Natural killer cell treated with Interleukin-12 subunit alpha and Interleukin-12 subunit beta and Interleukin-15 and Interleukin-18, amount 100 ng/mL, for 72 hours (primary cell): ENCODE measurements at regions not wholly inside any gene's neighbourhood (a gene's known extent, or its start where the extent isn't known, plus 50 kb on each side); places are given as distances from the start of the nearest gene placed in this dataset.

Source experiments
- ATAC-seq, 2 donors: fragments of 150-1000 bp; cut with Tn5 transposase in 1 of 2; sonication (Bioruptor Pico), chemical (Tn5 transposase) in 1 of 2; 2 replicates each; pipeline ENCODE4 v1.10.0; 2021
- DNase-seq: peaks from one replicate; pipeline ENCODE4 v3.0.0; 2022; ENCODE audit warnings: low spot score
- H3K27ac Mint-ChIP-seq, 2 donors: 1 replicate in 1 of 2; 2 replicates in 1 of 2; pipeline ENCODE4 v1.8.0; 2022; ENCODE audit warnings: mixed read lengths in 2 of 2, mild to moderate bottlenecking in 1 of 2, moderate library complexity in 1 of 2
- H3K27me3 Mint-ChIP-seq, 2 donors: 1 replicate in 1 of 2; 2 replicates in 1 of 2; pipeline ENCODE4 v1.8.0; 2022; ENCODE audit warnings: mixed read lengths in 2 of 2
- H3K36me3 Mint-ChIP-seq: one replicate; pipeline ENCODE4 v1.8.0; 2022; ENCODE audit warnings: mixed read lengths
- H3K4me1 Mint-ChIP-seq, 2 donors: 1 replicate in 1 of 2; 2 replicates in 1 of 2; pipeline ENCODE4 v1.8.0; 2022; ENCODE audit warnings: low read depth in 2 of 2, mixed read lengths in 2 of 2, mild to moderate bottlenecking in 1 of 2
- H3K4me3 Mint-ChIP-seq: one replicate; pipeline ENCODE4 v1.8.0; 2022; ENCODE audit warnings: mixed read lengths
- H3K9me3 Mint-ChIP-seq: 2 replicates; pipeline ENCODE4 v1.8.0; 2022; ENCODE audit warnings: mixed read lengths

GRCh38 chr1:106194206-106194605 is 862.3 kb upstream of the PRMT6 start:
- ATAC-seq = no peak
- no peak for DNase-seq
- Mint-ChIP-seq H3K27ac (no peak overlapping the region), H3K27me3 (no peaks in the 10 kb centered on the region), H3K9me3 (peaks cover 21% of the 10 kb centered on the region), H3K4me1 (no peaks in the 10 kb centered on the region), H3K4me3 (no peak overlapping the region), H3K36me3 (peaks cover 15% of the 10 kb centered on the region)

GRCh38 chr1:106200711-106201110 is 855.8 kb upstream of the PRMT6 start:
- ATAC-seq = no peak

GRCh38 chr1:106207185-106207584 is 849.3 kb upstream of the PRMT6 start:
- no peaks in the 10 kb centered on the region for H3K27me3 Mint-ChIP-seq
- no peak overlapping the region for H3K4me3 Mint-ChIP-seq
- H3K9me3 Mint-ChIP-seq = peaks cover 17% of the 10 kb centered on the region
- ATAC-seq (no peak), DNase-seq (no peak)
- no peaks in the 10 kb centered on the region for H3K4me1 Mint-ChIP-seq
- H3K36me3 Mint-ChIP-seq = no peaks in the 10 kb centered on the region
- no peak overlapping the region for H3K27ac Mint-ChIP-seq

More at GRCh38 chr1:106200711-106201110, 855.8 kb upstream of the PRMT6 start:
- Mint-ChIP-seq H3K36me3 (peaks cover 7% of the 10 kb centered on the region), H3K27ac (no peak overlapping the region), H3K9me3 (peaks cover 19% of the 10 kb centered on the region), H3K4me3 (no peak overlapping the region), H3K4me1 (no peaks in the 10 kb centered on the region), H3K27me3 (no peaks in the 10 kb centered on the region)
- no peak for DNase-seq

- no peak overlapping the region for H3K4me3 Mint-ChIP-seq
These were observed 838.7 kb upstream of the PRMT6 start for GRCh38 chr1:106217765-106218164.

GRCh38 chr1:106222403-106222802 is 834.1 kb upstream of the PRMT6 start:
- H3K36me3 Mint-ChIP-seq = no peaks in the 10 kb centered on the region
- DNase-seq = no peak
- H3K4me3 Mint-ChIP-seq = no peak overlapping the region
- H3K9me3 Mint-ChIP-seq = peaks cover 10% of the 10 kb centered on the region
- ATAC-seq = no peak
- H3K27ac Mint-ChIP-seq = no peak overlapping the region
- H3K4me1 Mint-ChIP-seq = no peaks in the 10 kb centered on the region
- no peaks in the 10 kb centered on the region for H3K27me3 Mint-ChIP-seq

More at GRCh38 chr1:106217765-106218164, 838.7 kb upstream of the PRMT6 start:
- Mint-ChIP-seq H3K36me3 (no peaks in the 10 kb centered on the region), H3K4me1 (no peaks in the 10 kb centered on the region), H3K9me3 (peaks cover 7% of the 10 kb centered on the region), H3K27me3 (no peaks in the 10 kb centered on the region), H3K27ac (no peak overlapping the region)
- no peak for DNase-seq
- ATAC-seq = no peak

GRCh38 chr1:106223213-106223612 is 833.3 kb upstream of the PRMT6 start:
- no peak for DNase-seq

GRCh38 chr1:106224426-106224825 is 832.0 kb upstream of the PRMT6 start:
- Mint-ChIP-seq H3K4me3 (no peak overlapping the region), H3K27ac (no peak overlapping the region), H3K4me1 (no peaks in the 10 kb centered on the region), H3K36me3 (no peaks in the 10 kb centered on the region), H3K27me3 (no peaks in the 10 kb centered on the region), H3K9me3 (peaks cover 15% of the 10 kb centered on the region)
- no peak for ATAC-seq
- DNase-seq = no peak

More at GRCh38 chr1:106223213-106223612, 833.3 kb upstream of the PRMT6 start:
- H3K9me3 Mint-ChIP-seq = peaks cover 10% of the 10 kb centered on the region
- H3K27ac Mint-ChIP-seq = no peak overlapping the region
- ATAC-seq = no peak
- no peaks in the 10 kb centered on the region for H3K36me3 Mint-ChIP-seq
- H3K27me3 Mint-ChIP-seq = no peaks in the 10 kb centered on the region
- H3K4me3 Mint-ChIP-seq = no peak overlapping the region
- no peaks in the 10 kb centered on the region for H3K4me1 Mint-ChIP-seq

- Mint-ChIP-seq H3K9me3 (peaks cover 15% of the 10 kb centered on the region), H3K36me3 (no peaks in the 10 kb centered on the region), H3K27ac (no peak overlapping the region), H3K4me3 (no peak overlapping the region), H3K27me3 (no peaks in the 10 kb centered on the region), H3K4me1 (no peaks in the 10 kb centered on the region)
- no peak for DNase-seq
- ATAC-seq = no peak
These were observed 831.1 kb upstream of the PRMT6 start for GRCh38 chr1:106225403-106225802.

GRCh38 chr1:106226550-106226949 is 829.9 kb upstream of the PRMT6 start:
- no peak for DNase-seq
- Mint-ChIP-seq H3K4me3 (no peak overlapping the region), H3K27me3 (no peaks in the 10 kb centered on the region), H3K9me3 (peaks cover 18% of the 10 kb centered on the region), H3K27ac (no peak overlapping the region), H3K4me1 (no peaks in the 10 kb centered on the region), H3K36me3 (no peaks in the 10 kb centered on the region)
- no peak for ATAC-seq

GRCh38 chr1:106232128-106232527 is 824.3 kb upstream of the PRMT6 start:
- H3K27me3 Mint-ChIP-seq = no peaks in the 10 kb centered on the region
- H3K36me3 Mint-ChIP-seq = peaks cover 4% of the 10 kb centered on the region
- H3K4me1 Mint-ChIP-seq = no peaks in the 10 kb centered on the region
- no peak overlapping the region for H3K4me3 Mint-ChIP-seq
- H3K9me3 Mint-ChIP-seq = peaks cover 28% of the 10 kb centered on the region
- DNase-seq = no peak
- H3K27ac Mint-ChIP-seq = no peak overlapping the region
- ATAC-seq = no peak

GRCh38 chr1:106233511-106233910 is 823.0 kb upstream of the PRMT6 start:
- no peak overlapping the region for H3K27ac Mint-ChIP-seq
- H3K4me1 Mint-ChIP-seq = no peaks in the 10 kb centered on the region
- H3K4me3 Mint-ChIP-seq = no peak overlapping the region
- H3K27me3 Mint-ChIP-seq = no peaks in the 10 kb centered on the region
- ATAC-seq (no peak), DNase-seq (no peak)
- peaks cover 4% of the 10 kb centered on the region for H3K36me3 Mint-ChIP-seq
- peaks cover 30% of the 10 kb centered on the region for H3K9me3 Mint-ChIP-seq

GRCh38 chr1:106249365-106249764 is 807.1 kb upstream of the PRMT6 start:
- DNase-seq = no peak
- Mint-ChIP-seq H3K4me1 (no peaks in the 10 kb centered on the region), H3K27ac (no peak overlapping the region), H3K4me3 (no peak overlapping the region), H3K36me3 (no peaks in the 10 kb centered on the region), H3K27me3 (no peaks in the 10 kb centered on the region), H3K9me3 (peaks cover 23% of the 10 kb centered on the region)
- ATAC-seq = no peak

GRCh38 chr1:106249810-106250209 is 806.7 kb upstream of the PRMT6 start:
- ATAC-seq = no peak
- Mint-ChIP-seq H3K27ac (no peak overlapping the region), H3K9me3 (peaks cover 19% of the 10 kb centered on the region), H3K4me3 (no peak overlapping the region), H3K36me3 (no peaks in the 10 kb centered on the region), H3K27me3 (no peaks in the 10 kb centered on the region), H3K4me1 (no peaks in the 10 kb centered on the region)
- no peak for DNase-seq

GRCh38 chr1:106254748-106255147 is 801.7 kb upstream of the PRMT6 start:
- Mint-ChIP-seq H3K4me3 (no peak overlapping the region), H3K27me3 (no peaks in the 10 kb centered on the region), H3K27ac (no peak overlapping the region), H3K9me3 (peaks cover 23% of the 10 kb centered on the region), H3K36me3 (peaks cover 11% of the 10 kb centered on the region), H3K4me1 (no peaks in the 10 kb centered on the region)
- ATAC-seq (no peak), DNase-seq (no peak)

GRCh38 chr1:106266786-106267185 is 789.7 kb upstream of the PRMT6 start:
- Mint-ChIP-seq H3K4me3 (no peak overlapping the region), H3K36me3 (peaks cover 9% of the 10 kb centered on the region), H3K27ac (no peak overlapping the region), H3K9me3 (peaks cover 29% of the 10 kb centered on the region), H3K27me3 (no peaks in the 10 kb centered on the region), H3K4me1 (no peaks in the 10 kb centered on the region)
- ATAC-seq (no peak), DNase-seq (no peak)
